Dermis blood vessel endothelial cell (primary cell): ENCODE measurements at regions not wholly inside any gene's neighbourhood (a gene's known extent, or its start where the extent isn't known, plus 50 kb on each side); places are given as distances from the start of the nearest gene placed in this dataset.

ENCODE experiments used
- DNase-seq: peaks from one replicate; pipeline ENCODE4 v3.0.0; 2010

DNA sequence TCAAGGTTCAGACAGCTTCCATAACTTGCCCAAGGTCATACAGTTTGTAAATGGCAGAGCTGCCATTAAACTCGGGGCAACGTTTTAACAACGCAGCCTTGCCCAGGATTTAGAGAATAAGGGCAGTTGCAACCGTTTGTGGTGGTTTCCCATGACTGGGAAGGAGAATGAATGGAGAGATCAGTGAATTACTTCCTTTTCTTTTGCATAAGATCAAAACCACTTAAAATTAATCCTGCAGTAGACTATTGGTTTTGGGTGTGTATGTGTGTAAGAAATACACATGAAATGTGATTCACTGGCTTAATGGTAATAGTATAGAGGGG is 179.1 kb upstream of the MIR17HG start:
- no peak for DNase-seq

DNA sequence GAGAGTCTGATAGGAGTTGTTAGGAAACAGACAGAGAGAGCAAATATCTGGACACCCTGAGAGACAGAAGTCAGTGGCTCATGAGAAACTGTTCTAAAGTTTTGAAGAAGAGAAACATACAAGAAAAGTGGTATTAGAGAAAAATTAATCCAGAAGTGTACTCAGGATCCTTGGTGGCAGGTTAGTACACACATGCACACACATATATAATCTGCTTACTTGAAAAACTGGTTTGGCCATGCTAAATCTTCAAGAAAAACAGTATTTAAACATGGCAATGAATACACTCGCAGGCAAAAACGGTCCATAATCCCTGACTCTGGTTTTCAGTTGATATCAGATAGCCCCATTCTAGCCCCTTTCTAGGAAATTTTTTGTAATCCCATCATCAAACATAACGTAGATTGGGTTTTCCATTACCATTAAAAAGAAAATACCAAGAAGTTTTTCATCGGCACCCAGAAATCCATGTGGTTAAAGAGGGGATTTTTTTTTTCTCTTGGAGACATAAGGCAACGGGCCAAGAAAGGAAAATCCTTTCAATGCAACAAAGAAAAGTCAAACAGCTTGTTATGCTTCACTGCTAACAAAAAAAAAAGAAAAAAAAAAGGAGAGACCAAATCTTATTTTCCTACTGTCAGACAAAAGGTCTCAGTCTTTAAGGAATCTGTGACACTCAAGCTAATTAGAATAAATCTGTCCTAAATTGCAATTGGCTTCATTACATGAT is 178.0 kb upstream of the MIR17HG start:
- no peak for DNase-seq

DNA sequence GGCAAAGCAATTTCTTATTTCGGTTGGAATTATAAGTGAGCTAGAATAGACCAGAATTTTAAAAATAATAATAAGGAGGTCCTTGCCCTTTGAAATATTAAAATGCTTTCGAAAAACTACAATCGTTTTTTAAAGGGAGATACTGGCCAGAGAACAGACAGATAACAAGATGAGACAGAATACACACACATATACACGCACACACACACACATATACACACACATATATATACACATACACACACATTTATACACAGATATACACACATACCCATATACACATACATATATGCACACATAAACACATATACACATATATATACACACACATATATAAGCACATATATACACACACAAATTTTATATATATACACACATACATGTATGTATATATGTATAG is 175.3 kb upstream of the MIR17HG start:
- no peak for DNase-seq

DNA sequence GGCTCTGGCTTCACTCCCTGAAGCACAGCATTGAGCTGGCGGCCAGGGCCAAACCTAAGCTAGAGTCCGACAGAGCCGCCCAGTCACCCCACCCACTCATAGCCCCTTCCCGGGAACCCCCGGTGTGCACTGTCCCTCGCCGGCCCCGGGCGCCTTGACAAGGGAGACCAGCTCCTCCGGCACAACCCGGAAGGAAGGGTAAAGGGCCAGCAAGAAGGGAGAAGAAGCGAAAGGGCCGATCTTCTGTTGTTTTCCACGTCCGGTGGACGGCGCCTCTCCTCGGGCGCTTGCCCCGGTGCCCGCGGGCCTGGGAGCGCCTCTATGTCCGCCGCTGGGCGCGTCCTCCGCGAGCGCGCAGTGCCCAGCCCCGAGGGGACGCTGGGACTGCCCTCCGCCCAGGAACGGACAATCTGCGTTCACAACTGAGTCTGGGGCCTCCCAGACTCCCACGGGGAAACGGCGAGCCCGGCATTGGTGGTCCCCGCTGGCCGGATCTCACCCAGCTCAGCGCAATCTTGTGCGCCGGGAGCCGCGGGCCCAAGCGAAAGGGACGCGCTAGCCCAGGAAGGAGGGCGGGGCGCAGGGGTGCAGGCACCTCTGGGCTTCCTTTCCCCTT is 172.5 kb upstream of the MIR17HG start:
- DNase-seq: no peak

DNA sequence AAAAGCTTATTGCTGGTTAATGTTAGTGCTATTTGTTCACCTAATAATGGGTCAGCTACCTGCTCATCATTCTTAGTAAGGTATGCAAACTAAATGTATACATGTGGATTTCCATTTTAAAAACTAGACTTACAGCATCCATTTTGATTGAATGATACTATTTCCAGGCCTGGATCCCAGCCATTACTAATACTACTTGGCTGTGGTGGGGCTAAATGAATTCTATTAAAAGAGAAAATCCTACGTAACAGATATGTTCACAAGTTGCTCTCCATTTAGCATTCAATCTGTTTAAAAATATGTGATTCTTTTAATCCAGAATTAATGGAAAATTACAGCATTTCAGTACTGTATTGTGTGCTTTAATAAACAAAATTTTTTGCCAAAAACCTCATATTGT is 169.4 kb upstream of the MIR17HG start:
- no peak for DNase-seq

DNA sequence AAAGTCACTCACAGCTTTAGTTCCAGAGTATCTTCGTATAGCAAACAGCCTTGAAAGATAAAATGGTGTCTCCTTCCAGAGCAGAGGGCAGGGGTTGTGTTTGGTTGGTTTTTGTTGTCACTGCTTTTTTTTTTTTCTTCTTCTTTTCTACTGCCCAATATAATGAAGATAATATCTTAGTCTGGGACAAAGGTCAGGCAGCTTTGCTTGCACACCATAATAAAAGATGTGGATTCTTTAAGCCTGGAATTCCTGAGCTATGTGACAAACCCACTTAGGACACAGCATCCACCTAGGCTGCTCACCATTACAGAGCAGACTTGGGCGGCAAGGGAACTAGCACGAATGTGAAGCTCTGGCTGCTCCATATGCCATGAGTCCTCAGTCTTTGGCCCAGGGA is 165.6 kb upstream of the MIR17HG start:
- DNase-seq: no peak

DNA sequence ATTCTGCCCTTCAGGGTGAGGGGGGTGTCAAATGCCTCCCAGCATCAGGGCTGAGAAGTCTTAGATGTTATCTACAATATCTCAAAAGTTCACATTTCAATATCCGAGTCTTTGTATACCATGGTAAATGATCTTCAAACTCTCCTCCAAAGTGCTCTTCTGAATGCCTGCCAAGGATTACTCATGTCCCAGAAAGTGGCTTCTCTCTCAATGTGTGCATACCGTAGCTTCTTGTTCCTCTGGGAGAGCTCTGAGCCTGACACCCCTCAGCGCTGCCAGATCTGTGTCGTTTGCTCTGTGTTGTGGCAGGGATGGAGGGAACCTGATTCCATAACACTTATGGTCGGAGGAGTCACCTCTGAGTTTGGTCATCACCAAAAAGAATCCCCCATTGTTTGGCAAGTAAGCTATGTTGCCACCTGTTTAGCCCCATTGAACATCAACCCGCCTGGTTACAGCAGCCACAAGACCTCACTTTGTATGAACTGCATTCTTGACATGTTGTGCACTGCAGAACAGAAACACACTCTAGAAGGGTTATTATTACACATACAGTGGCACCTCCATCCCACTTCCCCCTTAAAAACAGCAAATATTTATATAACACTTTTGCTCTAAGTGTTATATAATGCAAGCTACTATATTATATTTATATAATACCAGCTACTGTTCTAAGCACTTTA is 163.1 kb upstream of the MIR17HG start:
- no peak for DNase-seq

DNA sequence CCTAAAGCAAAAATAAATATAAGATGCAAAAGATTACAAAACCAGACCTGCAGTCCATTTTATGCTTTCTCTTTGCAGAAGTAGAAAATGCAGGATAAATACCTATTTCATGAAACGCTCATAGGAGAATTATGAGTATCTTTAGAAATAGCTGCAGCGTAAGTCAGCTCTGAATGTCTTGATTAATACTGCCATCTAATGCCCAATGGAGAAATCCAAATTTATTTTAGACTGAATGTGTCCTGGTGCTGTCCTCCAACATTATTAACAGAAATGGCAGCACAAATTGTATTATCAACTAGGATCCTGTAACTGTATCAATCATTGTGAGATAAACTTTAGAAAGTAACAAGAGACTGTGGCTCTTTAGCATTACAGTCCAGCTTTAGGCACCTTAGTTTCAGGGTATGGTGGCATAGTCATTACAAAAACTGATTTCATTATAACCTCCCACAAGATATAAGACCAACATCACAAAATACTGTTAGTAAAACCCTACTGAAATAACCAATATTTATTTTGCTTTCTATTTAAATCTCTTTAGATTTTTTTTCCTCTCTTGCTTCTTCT is 162.1 kb upstream of the MIR17HG start:
- DNase-seq: no peak

DNA sequence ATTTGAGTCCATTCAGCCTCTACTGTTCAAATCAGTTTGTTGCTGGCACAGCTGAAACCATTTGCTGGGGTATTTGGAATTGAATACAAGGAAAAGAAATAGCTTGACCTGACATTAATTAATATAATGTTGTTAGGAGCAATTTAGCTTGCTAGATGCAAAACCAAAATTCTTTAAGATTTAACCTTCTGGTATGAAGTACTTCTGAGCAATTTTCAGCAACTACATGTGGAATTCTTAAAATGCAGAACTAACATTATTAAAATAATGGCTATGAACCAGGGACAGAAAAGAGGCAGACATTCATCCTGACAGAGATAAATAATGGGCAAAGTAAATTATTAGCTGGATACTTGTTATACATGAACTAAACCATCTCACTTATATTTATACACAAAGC is 160.0 kb upstream of the MIR17HG start:
- no peak for DNase-seq

DNA sequence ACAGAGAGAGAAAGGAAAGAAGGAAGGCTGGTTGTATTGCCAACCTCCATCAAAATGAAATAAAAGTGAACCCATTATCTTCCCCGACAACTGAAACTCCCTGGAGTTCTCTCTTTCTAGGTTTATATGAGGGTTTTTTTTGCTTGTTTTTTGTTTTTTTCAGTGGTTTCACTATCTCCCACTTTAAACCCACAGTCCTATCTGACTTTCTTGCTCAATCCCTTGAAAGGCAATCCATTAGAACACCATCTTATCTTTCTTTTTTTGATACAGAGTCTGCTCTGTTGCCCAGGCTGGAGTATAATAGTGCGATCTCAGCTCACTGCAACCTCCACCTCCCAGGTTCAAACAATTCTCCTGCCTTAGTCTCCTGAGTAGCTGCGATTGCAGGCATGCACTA is 158.0 kb upstream of the MIR17HG start:
- DNase-seq: no peak

DNA sequence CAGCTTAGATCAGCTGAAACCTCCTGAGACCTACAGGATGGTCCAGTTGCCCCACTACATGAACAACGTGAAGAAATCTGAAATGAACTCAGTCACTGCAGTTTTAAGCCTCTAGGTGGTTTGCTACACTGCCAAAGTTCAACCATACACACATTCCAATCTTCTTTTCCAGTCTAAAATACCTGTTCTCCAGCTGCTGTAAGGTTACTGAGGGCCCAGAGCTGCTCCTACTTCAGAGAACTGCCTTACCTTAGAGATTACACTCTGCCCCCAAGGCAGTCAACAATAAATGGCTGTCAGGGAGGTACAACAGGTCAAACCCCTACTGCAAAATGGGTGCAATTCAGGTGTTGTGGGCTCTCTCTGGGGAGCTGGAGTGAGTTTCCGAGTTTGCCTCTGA is 154.1 kb upstream of the MIR17HG start:
- no peak for DNase-seq

DNA sequence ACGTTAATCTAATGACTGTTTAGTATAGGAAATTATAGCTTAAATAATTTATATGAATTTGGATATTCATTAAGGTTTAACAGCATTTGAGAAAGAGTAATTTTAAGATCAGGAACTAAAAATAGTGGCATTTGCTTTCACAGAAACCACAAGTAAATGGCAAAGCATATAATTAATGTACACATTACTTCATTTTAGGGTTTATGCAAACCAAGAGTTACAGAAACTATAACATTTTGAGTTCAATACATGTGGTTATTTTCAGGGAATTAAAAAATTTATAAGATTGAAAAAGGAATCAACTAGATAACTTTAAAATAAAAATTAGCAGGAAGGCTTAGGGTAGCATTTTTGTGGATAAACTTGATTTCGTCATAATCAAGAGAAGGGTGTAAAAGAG is 151.7 kb upstream of the MIR17HG start:
- no peak for DNase-seq

DNA sequence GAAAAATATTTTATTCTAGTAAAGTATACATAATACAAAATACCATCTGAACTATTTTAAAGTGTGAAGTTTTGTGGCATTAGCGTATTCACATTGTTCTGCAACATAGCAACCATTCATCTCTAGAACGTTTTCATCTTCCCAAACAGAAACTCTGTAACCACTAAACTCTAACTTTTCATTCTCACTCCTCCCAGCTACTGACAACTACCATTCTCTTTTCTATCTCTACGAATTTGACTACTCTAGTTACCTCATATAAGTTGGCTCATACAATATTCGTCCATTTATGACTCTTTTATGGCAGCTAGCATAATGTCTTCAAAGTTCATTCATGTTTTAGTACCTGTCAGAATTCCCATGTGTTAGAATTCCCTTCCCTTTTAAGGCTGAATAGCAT is 150.5 kb upstream of the MIR17HG start:
- DNase-seq: no peak

DNA sequence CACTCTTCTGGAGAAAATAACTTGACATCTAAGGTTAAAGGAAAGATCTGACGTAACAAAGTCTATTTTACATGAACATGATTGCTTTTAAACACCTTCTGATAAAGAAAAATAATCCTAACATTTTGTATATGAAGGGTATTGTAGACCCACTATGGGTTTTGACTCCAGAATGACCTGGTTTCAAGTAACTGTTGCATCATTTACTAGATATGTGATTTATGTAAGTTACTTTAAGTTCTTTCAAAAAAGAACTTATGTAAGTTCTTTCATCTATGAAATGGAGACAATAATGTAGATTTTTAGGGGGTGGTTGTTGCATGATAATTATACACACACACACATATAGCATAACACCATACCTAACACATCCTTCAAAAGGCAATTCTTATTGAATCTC is 147.6 kb upstream of the MIR17HG start:
- no peak for DNase-seq

DNA sequence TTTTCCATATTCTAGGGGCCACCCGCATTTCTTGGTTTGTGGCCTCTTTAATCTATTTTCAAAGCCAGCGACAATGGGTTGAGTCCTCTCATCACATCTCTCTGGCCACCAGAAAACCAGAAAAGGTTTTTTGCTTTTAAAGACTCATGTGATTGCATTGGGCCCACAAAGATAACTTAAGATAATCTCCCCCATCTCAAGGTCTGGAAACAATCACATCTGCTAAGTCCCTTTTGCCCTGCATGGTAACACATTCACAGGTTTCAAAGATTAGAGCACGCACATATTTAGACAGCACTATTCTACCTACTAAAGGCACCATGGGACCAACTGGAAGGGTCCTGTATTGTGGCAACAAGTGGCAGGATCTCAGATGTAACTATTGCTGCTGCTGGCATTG is 147.0 kb upstream of the MIR17HG start:
- DNase-seq: no peak

DNA sequence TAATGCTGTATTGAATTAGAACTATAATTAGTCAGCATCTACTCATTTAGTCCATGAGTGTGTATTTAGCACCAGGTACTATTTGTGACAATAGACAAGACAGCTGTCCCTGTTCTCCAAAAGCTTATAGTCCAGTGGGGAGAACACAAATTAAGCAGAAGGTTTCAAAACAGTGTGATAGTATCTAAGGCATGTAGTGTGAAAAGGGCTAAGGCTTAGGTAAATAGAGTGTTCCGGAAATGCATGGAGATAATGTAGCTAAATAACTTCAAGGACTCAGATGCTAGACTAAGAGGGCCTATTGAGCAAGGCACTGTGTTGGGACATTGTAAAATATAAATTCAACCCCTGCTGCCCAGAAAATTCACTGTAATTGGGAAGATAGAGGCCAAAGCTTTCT is 144.1 kb upstream of the MIR17HG start:
- no peak for DNase-seq

DNA sequence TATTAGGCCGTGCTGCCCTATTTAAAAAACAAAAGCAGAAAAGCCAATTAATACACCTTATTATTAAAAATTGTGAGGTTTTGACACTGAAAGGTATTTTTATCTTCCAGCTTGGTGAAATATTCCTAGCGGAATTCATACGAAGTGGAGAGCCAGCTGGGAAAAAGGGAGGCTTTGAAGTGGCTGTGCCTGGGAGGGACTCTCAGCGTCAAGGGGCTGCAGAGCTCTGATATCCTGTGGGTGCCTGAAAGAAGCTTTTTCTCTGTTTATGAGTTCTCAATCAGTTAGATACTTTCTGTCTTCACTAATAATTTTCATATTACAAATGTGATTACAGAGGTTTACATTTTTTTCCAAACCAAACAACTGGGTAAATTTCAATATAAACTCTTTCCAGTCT is 140.2 kb upstream of the MIR17HG start:
- no peak for DNase-seq

DNA sequence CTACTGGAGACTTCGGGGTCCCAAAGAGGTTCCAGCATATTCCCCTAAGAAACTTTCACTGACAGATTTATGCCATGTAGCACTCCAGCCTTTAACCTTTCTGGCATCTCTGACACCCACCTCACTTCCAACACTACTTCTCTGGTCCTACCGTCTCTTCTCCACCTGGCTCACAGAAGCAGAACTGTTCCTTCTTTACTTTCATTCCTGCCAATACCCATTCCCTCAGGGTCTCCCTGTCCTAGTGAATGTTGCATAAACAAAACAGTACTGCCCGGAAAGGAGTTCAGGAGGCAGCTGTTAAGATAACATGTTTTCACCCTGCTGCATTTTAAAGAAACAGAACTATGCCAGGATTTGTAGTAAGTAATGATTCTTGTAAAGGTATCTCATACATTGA is 136.0 kb upstream of the MIR17HG start:
- DNase-seq: no peak

DNA sequence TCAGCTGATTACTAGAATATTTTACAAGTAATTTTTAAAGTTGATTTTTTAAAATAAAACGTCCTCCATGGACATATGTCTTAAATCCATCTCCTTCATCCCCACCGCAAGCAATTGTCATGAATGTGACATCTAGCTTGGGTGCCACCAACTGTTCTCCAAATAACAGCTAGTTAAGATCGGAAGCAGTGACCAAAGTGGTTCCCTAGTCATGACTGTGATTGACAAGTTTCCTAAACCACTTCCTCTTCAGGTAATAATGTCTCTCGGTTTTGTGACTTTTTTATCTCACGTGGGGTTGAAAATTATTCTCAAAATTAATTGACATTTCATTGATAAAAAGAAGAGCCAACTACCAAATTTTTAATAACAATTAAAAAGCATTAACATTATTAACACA is 135.3 kb upstream of the MIR17HG start:
- DNase-seq: no peak

DNA sequence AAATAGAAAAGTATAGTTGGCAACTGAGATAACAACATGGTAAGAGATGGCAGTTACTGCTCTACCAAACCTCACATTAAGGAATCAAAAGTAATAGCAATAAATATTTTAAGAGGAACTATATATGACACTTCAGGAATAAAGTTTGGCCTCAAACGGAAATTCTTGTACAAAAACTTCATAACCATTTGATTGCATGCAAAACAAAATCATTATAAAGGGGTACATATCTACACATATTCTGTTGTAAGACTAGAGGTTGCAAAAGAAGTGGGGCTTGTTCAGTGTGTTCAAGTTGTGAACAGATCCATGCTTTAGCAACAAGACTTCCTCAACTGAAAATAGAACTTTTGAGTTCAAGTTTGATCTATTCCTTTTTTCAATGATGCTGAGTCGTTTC is 133.5 kb upstream of the MIR17HG start:
- DNase-seq: no peak

DNA sequence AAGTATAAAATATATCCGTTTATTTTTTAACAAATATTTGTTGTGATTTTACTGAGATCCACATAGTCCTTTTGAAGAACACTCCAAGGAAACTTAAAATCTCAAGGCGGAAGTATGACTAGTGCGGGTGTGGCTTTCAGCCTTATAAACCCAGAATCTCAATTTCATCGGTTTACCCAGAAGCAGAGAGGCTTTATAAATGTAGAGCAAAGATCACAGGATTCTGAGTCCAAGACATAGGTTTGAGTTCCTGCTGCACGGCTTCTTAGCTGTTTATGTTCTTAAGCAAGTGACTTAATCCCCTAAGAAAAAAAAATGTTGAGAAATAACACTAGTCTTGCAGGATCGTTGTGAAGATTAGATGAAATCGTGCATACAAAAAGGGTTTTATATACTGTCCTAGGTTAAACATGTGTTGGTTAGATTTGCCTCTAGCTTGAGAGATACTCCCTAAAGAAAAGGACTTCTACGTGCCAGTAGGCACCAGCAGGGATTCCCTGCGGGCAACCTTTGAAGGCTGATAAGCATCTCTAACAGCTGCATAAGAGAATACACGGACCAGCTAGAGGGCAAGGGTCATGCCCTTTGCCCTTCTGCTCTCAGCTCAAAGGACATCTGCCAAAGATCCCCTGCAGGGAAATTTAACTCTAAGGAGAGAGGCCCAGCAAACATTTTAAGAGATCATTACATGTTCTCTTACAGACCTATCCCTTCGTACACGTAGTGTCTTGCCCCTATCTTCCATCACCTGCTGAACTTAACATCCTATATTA is 130.4 kb upstream of the MIR17HG start:
- no peak for DNase-seq

DNA sequence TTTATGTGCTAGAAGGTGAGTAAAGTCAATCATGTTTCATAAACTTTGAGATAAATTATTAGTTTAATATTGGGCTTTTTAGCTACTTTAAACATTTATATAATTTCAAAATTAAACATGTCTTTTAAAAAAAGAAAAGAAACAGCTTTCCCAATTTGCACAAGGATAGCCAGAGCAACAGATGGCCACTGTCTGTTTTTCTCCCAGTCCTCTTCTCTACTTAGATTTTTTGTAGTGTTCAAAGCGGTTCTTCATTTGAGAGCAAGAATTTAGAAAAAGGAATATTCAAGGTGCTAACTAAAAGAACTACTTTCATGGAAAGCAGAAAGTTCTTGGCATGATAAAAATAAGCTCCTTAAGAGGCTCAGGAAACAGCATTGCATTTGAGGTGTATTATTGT is 128.3 kb upstream of the MIR17HG start:
- no peak for DNase-seq

DNA sequence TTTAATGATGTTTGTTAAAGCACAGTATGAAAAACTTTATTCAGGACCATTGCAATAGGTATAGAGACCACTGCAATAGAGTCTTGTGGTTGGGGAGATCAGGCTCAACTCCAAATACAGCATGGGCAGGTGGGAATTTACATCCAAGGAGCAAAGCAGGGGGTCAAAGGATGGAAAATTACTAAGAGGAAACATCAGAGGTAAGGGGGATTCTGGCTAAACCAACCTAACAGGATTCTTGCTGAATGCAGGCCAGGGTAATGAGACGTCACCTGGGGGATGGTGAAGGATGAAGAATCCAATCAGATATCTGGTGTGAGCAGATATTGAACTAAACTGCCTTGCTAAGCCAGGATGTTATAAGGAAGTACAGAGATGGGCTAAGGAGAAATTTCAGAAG is 126.6 kb upstream of the MIR17HG start:
- no peak for DNase-seq
